HCT116 (cell line): ENCODE measurements at regions not wholly inside any gene's neighbourhood (a gene's known extent, or its start where the extent isn't known, plus 50 kb on each side); places are given as distances from the start of the nearest gene placed in this dataset.

Experiments used
- ATAC-seq: fragments of 200-7000 bp; cut with Tn5 transposase; 2 replicates; pipeline ENCODE4 v1.9.1; 2020; ENCODE audit warnings: mild to moderate bottlenecking, moderate library complexity
- BruUV-seq: library from RNA; stranded (reverse); fragments of 400-500 nt; replicated peaks from 2 replicates; lab custom pipeline; 2021; lab: Mats Ljungman, UMichigan
- CTCF ChIA-PET: fragments of 300-600 bp; sonication (Branson Sonifier 250); formaldehyde crosslinking; loops from one replicate; lab custom pipeline; 2021; ENCODE audit warnings: antibody characterized with exemption; lab: Charles Lee
- POLR2A ChIA-PET: fragments of 300-600, 350-600 bp; sonication (Branson Sonifier 250); formaldehyde crosslinking; loops from one replicate; lab custom pipeline; 2021; ENCODE audit warnings: antibody characterized with exemption; lab: Charles Lee
- RAD21 ChIA-PET, 2 experiments: fragments of 300-600 bp; sonication (Branson Sonifier 250); formaldehyde crosslinking; loops; one replicate each; lab custom pipeline; 2023; ENCODE audit warnings: low total read pairs in 2 of 2; ENCODE audit not compliant: uncharacterized antibody in 2 of 2, unreplicated experiment in 2 of 2, low non-redundant PET in 1 of 2; lab: Charles Lee
- DNase-seq: peaks from one replicate; pipeline ENCODE4 v3.0.0-alpha.2; 2010; ENCODE audit warnings: low read depth, low spot score
- H2AFZ ChIP-seq: fragments of 200-600 bp; shearing (Covaris generic), sonication (generic); 2 replicates; pipeline ENCODE4 v1.6.1; 2017; ENCODE audit warnings: low read depth, mixed run types, mixed read lengths, antibody characterized with exemption, low read length; ENCODE audit not compliant: poor library complexity, severe bottlenecking
- H3K27ac ChIP-seq: 2 replicates; pipeline ENCODE4 v1.5.1; 2012; ENCODE audit warnings: low read depth, low read length
- H3K27me3 ChIP-seq: fragments of 200-600 bp; sonication (generic); 2 replicates; pipeline ENCODE4 v1.6.1; 2016; ENCODE audit warnings: mixed run types, low read length, mixed read lengths; ENCODE audit not compliant: insufficient read depth
- H3K36me3 ChIP-seq, 2 experiments: fragments of 200-500 bp in 1 of 2; fragments of 200-600 bp in 1 of 2; sonication (Bioruptor generic) in 1 of 2; sonication (generic) in 1 of 2; 2 replicates each; pipeline versions ENCODE4 v1.5.1 to v1.6.1; 2014 to 2016; ENCODE audit warnings: low read length in 2 of 2, inconsistent platforms in 1 of 2, mixed read lengths in 1 of 2, mixed run types in 1 of 2; ENCODE audit not compliant: insufficient read depth in 2 of 2, control insufficient read depth in 1 of 2
- H3K4me1 ChIP-seq, 2 experiments: fragments of 200-600 bp in 1 of 2; sonication (generic) in 1 of 2; 2 replicates each; pipeline versions ENCODE4 v1.5.1 to v1.6.1; 2012 to 2017; ENCODE audit warnings: low read length in 2 of 2, inconsistent platforms in 1 of 2, mild to moderate bottlenecking in 1 of 2, mixed read lengths in 1 of 2, mixed run types in 1 of 2, moderate library complexity in 1 of 2; ENCODE audit not compliant: insufficient read depth in 2 of 2, control insufficient read depth in 1 of 2
- H3K4me2 ChIP-seq: fragments of 200-600 bp; sonication (generic); 2 replicates; pipeline ENCODE4 v1.6.1; 2017; ENCODE audit warnings: mixed run types, low read length, mixed read lengths
- H3K4me3 ChIP-seq, 2 experiments: fragments of 200-600 bp in 1 of 2; sonication (generic) in 1 of 2; replicated peaks in 1 of 2; 2 replicates each; pipeline ENCODE4 v1.5.1; 2011 to 2016; ENCODE audit warnings: low read length in 2 of 2, control low read depth in 1 of 2, low read depth in 1 of 2, mild to moderate bottlenecking in 1 of 2, mixed read lengths in 1 of 2, mixed run types in 1 of 2
- H3K79me2 ChIP-seq: fragments of 200-600 bp; sonication (generic); 2 replicates; pipeline ENCODE4 v1.6.1; 2017; ENCODE audit warnings: mild to moderate bottlenecking, mixed run types, low read length, moderate library complexity, mixed read lengths; ENCODE audit not compliant: insufficient read depth
- H3K9ac ChIP-seq: fragments of 200-600 bp; sonication (generic); 2 replicates; pipeline ENCODE4 v1.6.1; 2016; ENCODE audit warnings: low read length, mixed read lengths
- H3K9me2 ChIP-seq: fragments of 200-600 bp; sonication (generic), shearing (Covaris generic); 2 replicates; pipeline ENCODE4 v1.6.1; 2017; ENCODE audit warnings: mixed run types, mild to moderate bottlenecking, moderate library complexity; ENCODE audit not compliant: insufficient read depth
- H3K9me3 ChIP-seq, 2 experiments: fragments of 200-500 bp in 1 of 2; fragments of 200-600 bp in 1 of 2; sonication (Bioruptor generic) in 1 of 2; sonication (generic) in 1 of 2; 2 replicates each; pipeline ENCODE4 v1.6.1; 2014 to 2017; ENCODE audit warnings: low read length in 2 of 2, mixed read lengths in 2 of 2, inconsistent platforms in 1 of 2, low read depth in 1 of 2, mild to moderate bottlenecking in 1 of 2, mixed run types in 1 of 2, moderate library complexity in 1 of 2; ENCODE audit not compliant: control insufficient read depth in 1 of 2, insufficient read depth in 1 of 2
- H4K20me1 ChIP-seq: fragments of 200-600 bp; sonication (generic), shearing (Covaris generic); 2 replicates; pipeline ENCODE4 v1.6.1; 2017; ENCODE audit warnings: mixed run types, mild to moderate bottlenecking, moderate library complexity; ENCODE audit not compliant: insufficient read depth
- CBX3 ChIP-seq: IDR thresholded peaks from 2 replicates; pipeline ENCODE4 v1.6.1; 2012; ENCODE audit warnings: low read depth
- CEBPB ChIP-seq: IDR thresholded peaks from 2 replicates; pipeline ENCODE4 v1.6.1; 2012; ENCODE audit warnings: low read depth
- EGR1 ChIP-seq: IDR thresholded peaks from 2 replicates; pipeline ENCODE4 v1.6.1; 2012; ENCODE audit warnings: low read depth
- EZH2phosphoT487 ChIP-seq: fragments of 200-600 bp; IDR thresholded peaks from 2 replicates; pipeline ENCODE4 v1.6.1; 2018; ENCODE audit warnings: antibody characterized with exemption, borderline replicate concordance
- POLR2AphosphoS5 ChIP-seq: IDR thresholded peaks from 2 replicates; pipeline ENCODE4 v1.6.1; 2011; ENCODE audit warnings: mild to moderate bottlenecking, low read depth, low read length, moderate library complexity
- RAD21 ChIP-seq: IDR thresholded peaks from 2 replicates; pipeline ENCODE4 v1.6.1; 2012; ENCODE audit warnings: low read depth, mild to moderate bottlenecking
- SIN3A ChIP-seq: IDR thresholded peaks from 2 replicates; pipeline ENCODE4 v1.6.1; 2012; ENCODE audit warnings: low read depth
- intact Hi-C: fragments of 100-400 bp; cut with micrococcal nuclease; formaldehyde crosslinking; loops from 2 replicates; pipeline ENCODE4 v1.10.0; 2022
- TF ChIP-seq, protein P1 (sequence below): IDR thresholded peaks from 2 replicates; pipeline ENCODE4 v1.6.1; 2012

DNA sequence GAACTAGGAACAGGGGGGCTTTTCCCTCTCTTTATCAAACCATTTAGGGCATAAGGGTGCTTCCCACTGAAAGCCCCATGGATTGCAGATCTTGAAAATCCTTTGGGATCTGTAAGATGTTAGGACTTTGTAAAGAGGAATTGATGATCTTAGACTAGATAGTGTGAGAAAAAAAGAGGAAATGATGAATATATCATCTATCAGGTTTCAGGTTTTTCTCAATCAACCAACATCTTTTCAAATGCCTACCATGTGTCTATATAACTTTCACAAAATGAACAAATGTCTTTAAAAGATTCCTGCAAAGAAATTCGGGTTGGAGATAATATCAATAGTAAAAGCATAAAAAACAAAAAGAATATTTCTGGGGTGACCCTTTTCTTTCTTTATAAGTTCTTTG, 50.1 kb downstream of the KCNC4 start:
- ChIA-PET POLR2A (no interaction called here), RAD21 (no interaction called here), CTCF (no interaction called here)
- Histone ChIP-seq H2AFZ (no peak overlapping the region), H4K20me1 (no peaks in the 10 kb centered on the region), H3K9me3 (no peaks in the 10 kb centered on the region), H3K9ac (no peak overlapping the region), H3K27ac (no peak overlapping the region), H3K36me3 (no peaks in the 10 kb centered on the region), H3K4me3 (no peak overlapping the region), H3K9me2 (no peaks in the 10 kb centered on the region), H3K4me2 (no peak overlapping the region), H3K79me2 (no peaks in the 10 kb centered on the region), H3K4me1 (peaks cover 0 to 8% of the 10 kb centered on the region in 2 experiments; a peak in 2 of 4 replicates), H3K27me3 (no peaks in the 10 kb centered on the region)
- ATAC-seq: no peak
- DNase-seq: no peak
- BruUV-seq: no TSS peak
- TF ChIP-seq, protein P1, sequence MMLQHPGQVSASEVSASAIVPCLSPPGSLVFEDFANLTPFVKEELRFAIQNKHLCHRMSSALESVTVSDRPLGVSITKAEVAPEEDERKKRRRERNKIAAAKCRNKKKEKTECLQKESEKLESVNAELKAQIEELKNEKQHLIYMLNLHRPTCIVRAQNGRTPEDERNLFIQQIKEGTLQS: no peak
- no peak for TF ChIP-seq CEBPB
- TF ChIP-seq SIN3A: no peak
- no peak for TF ChIP-seq EZH2phosphoT487
- no peak for TF ChIP-seq EGR1
- no peak for TF ChIP-seq POLR2AphosphoS5
- TF ChIP-seq RAD21: no peak
- no peak for TF ChIP-seq CBX3
- intact Hi-C loops: no loop called here

DNA sequence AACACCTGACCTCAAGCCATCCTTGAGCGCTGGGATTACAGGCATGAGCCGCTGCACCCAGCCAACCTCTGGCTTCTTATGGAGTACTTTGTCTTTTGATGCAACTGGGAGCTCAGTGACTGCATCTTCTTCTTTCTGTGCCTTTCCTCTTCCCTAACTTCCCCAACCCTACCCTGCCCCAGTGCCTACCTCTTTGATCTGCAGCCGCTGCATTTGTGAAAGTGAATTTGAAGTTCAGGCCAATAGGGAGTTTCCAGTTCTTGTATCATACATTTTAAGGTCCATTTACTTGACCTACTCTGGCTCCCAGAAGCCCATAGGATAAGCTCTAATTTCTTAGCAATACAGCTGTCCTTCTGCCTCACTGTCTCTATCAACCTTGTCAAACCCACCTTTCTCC, 52.2 kb downstream of the KCNC4 start:
- CTCF ChIA-PET: no interaction called here
- Histone ChIP-seq H3K9me3 (no peaks in the 10 kb centered on the region), H3K9me2 (no peaks in the 10 kb centered on the region), H4K20me1 (no peaks in the 10 kb centered on the region), H3K9ac (no peak overlapping the region), H3K4me3 (no peak overlapping the region), H2AFZ (no peak overlapping the region), H3K4me2 (no peak overlapping the region), H3K27me3 (no peaks in the 10 kb centered on the region), H3K36me3 (no peaks in the 10 kb centered on the region), H3K4me1 (peaks cover 0 to 8% of the 10 kb centered on the region in 2 experiments; a peak in 2 of 4 replicates), H3K27ac (no peak overlapping the region), H3K79me2 (no peaks in the 10 kb centered on the region)
- intact Hi-C loops: no loop called here
- RAD21 ChIA-PET: no interaction called here
- POLR2A ChIA-PET: no interaction called here
- TF ChIP-seq RAD21: no peak
- ATAC-seq (no peak), DNase-seq (no peak)
- BruUV-seq: no TSS peak
